Rectal smooth muscle tissue (tissue), 1 donor: ENCODE measurements at regions not wholly inside any gene's neighbourhood (a gene's known extent, or its start where the extent isn't known, plus 50 kb on each side); places are given as distances from the start of the nearest gene placed in this dataset.
"Not testable (repeated sequence)": the region's sequence is repeated elsewhere in the genome, so short reads cannot be mapped to it uniquely, and the experiment has no call there.

Source experiments
- H3K27ac ChIP-seq: one replicate; pipeline ENCODE4 v1.7.0; 2013; ENCODE audit warnings: low read depth, low read length, inconsistent platforms
- H3K27me3 ChIP-seq: one replicate; pipeline ENCODE4 v1.7.0; 2013; ENCODE audit warnings: low read length; ENCODE audit not compliant: control insufficient read depth, insufficient read depth
- H3K36me3 ChIP-seq: one replicate; pipeline ENCODE4 v1.7.0; 2013; ENCODE audit warnings: low read length; ENCODE audit not compliant: control insufficient read depth, insufficient read depth
- H3K4me1 ChIP-seq: one replicate; pipeline ENCODE4 v1.7.0; 2013; ENCODE audit warnings: low read length; ENCODE audit not compliant: control insufficient read depth, insufficient read depth
- H3K4me3 ChIP-seq: one replicate; pipeline ENCODE4 v1.7.0; 2013; ENCODE audit warnings: low read length
- H3K9ac ChIP-seq: one replicate; pipeline ENCODE4 v1.7.0; 2013; ENCODE audit warnings: low read length

GRCh38 chr4:10837151-10837550 is 152.6 kb upstream of the CLNK start:
- Histone ChIP-seq H3K4me3 (no peak overlapping the region), H3K9ac (no peak overlapping the region), H3K27me3 (no peaks in the 10 kb centered on the region), H3K27ac (no peak overlapping the region), H3K36me3 (no peaks in the 10 kb centered on the region), H3K4me1 (no peaks in the 10 kb centered on the region)

GRCh38 chr4:10832806-10833628 is 148.4 kb upstream of the CLNK start:
- H3K4me3 ChIP-seq: no peak overlapping the region
- no peaks in the 10 kb centered on the region for H3K27me3 ChIP-seq
- no peaks in the 10 kb centered on the region for H3K36me3 ChIP-seq
- H3K27ac ChIP-seq: no peak overlapping the region
- no peak overlapping the region for H3K9ac ChIP-seq
- no peaks in the 10 kb centered on the region for H3K4me1 ChIP-seq

- Histone ChIP-seq H3K9ac (no peak overlapping the region), H3K27me3 (no peaks in the 10 kb centered on the region), H3K27ac (no peak overlapping the region), H3K4me3 (no peak overlapping the region), H3K4me1 (no peaks in the 10 kb centered on the region), H3K36me3 (no peaks in the 10 kb centered on the region)
Observed at GRCh38 chr4:10831727-10832408, 147.3 kb upstream of the CLNK start.

- not testable (repeated sequence) for H3K27ac ChIP-seq, H3K27me3 ChIP-seq, H3K4me3 ChIP-seq, H3K9ac ChIP-seq, H3K4me1 ChIP-seq, H3K36me3 ChIP-seq
Observed at GRCh38 chr4:10828918-10829538, 144.5 kb upstream of the CLNK start.

GRCh38 chr4:10821826-10822225 is 137.3 kb upstream of the CLNK start:
- Histone ChIP-seq H3K9ac (no peak overlapping the region), H3K27ac (no peak overlapping the region), H3K36me3 (no peaks in the 10 kb centered on the region), H3K4me3 (no peak overlapping the region), H3K27me3 (no peaks in the 10 kb centered on the region), H3K4me1 (no peaks in the 10 kb centered on the region)

GRCh38 chr4:10816571-10816970 is 132.0 kb upstream of the CLNK start:
- Histone ChIP-seq H3K36me3 (no peaks in the 10 kb centered on the region), H3K4me1 (no peaks in the 10 kb centered on the region), H3K9ac (no peak overlapping the region), H3K4me3 (no peak overlapping the region), H3K27me3 (no peaks in the 10 kb centered on the region), H3K27ac (no peak overlapping the region)

GRCh38 chr4:10811991-10812390 is 127.4 kb upstream of the CLNK start:
- Histone ChIP-seq H3K36me3 (no peaks in the 10 kb centered on the region), H3K4me1 (no peaks in the 10 kb centered on the region), H3K27ac (no peak overlapping the region), H3K9ac (no peak overlapping the region), H3K4me3 (no peak overlapping the region), H3K27me3 (no peaks in the 10 kb centered on the region)

- Histone ChIP-seq H3K27ac (no peak overlapping the region), H3K9ac (no peak overlapping the region), H3K4me1 (no peaks in the 10 kb centered on the region), H3K27me3 (no peaks in the 10 kb centered on the region), H3K4me3 (no peak overlapping the region), H3K36me3 (no peaks in the 10 kb centered on the region)
Observed at GRCh38 chr4:10810411-10810810, 125.8 kb upstream of the CLNK start.

GRCh38 chr4:10809905-10810304 is 125.3 kb upstream of the CLNK start:
- no peak overlapping the region for H3K27ac ChIP-seq

GRCh38 chr4:10808591-10808990 is 124.0 kb upstream of the CLNK start:
- Histone ChIP-seq H3K27me3 (no peaks in the 10 kb centered on the region), H3K27ac (no peak overlapping the region), H3K4me1 (no peaks in the 10 kb centered on the region), H3K4me3 (no peak overlapping the region), H3K9ac (no peak overlapping the region), H3K36me3 (no peaks in the 10 kb centered on the region)

More at GRCh38 chr4:10809905-10810304, 125.3 kb upstream of the CLNK start:
- Histone ChIP-seq H3K36me3 (no peaks in the 10 kb centered on the region), H3K4me3 (no peak overlapping the region), H3K9ac (no peak overlapping the region), H3K4me1 (no peaks in the 10 kb centered on the region), H3K27me3 (no peaks in the 10 kb centered on the region)

- no peaks in the 10 kb centered on the region for H3K36me3 ChIP-seq
- no peak overlapping the region for H3K4me3 ChIP-seq
- no peaks in the 10 kb centered on the region for H3K4me1 ChIP-seq
- no peaks in the 10 kb centered on the region for H3K27me3 ChIP-seq
- no peak overlapping the region for H3K27ac ChIP-seq
- H3K9ac ChIP-seq: no peak overlapping the region
Observed at GRCh38 chr4:10806953-10807645, 122.5 kb upstream of the CLNK start.

GRCh38 chr4:10803713-10804343 is 119.3 kb upstream of the CLNK start:
- Histone ChIP-seq H3K27ac (no peak overlapping the region), H3K36me3 (no peaks in the 10 kb centered on the region), H3K27me3 (no peaks in the 10 kb centered on the region), H3K4me1 (no peaks in the 10 kb centered on the region), H3K4me3 (no peak overlapping the region), H3K9ac (no peak overlapping the region)
